T-helper 17 cell (primary cell): ENCODE measurements at regions not wholly inside any gene's neighbourhood (a gene's known extent, or its start where the extent isn't known, plus 50 kb on each side); places are given as distances from the start of the nearest gene placed in this dataset.

Experiments used
- ATAC-seq: fragments of 150-1000 bp; cut with Tn5 transposase; 2 replicates; pipeline ENCODE4 v1.10.0; 2021; ENCODE audit warnings: mild to moderate bottlenecking, moderate library complexity
- DNase-seq, 3 donors: peaks; one replicate each; pipeline versions ENCODE4 v3.0.0 to v3.0.0-alpha.2; 2020 to 2021
- H3K9me3 ChIP-seq: one replicate; pipeline ENCODE4 v1.7.0; 2013; ENCODE audit warnings: low read length, mild to moderate bottlenecking; ENCODE audit not compliant: control insufficient read depth, poor library complexity, severe bottlenecking
- H3K27ac Mint-ChIP-seq: one replicate; pipeline ENCODE4 v1.8.0; 2022; ENCODE audit warnings: mild to moderate bottlenecking, moderate library complexity, mixed read lengths
- H3K27me3 Mint-ChIP-seq: one replicate; pipeline ENCODE4 v1.8.0; 2022; ENCODE audit warnings: mixed read lengths
- H3K36me3 Mint-ChIP-seq: one replicate; pipeline ENCODE4 v1.8.0; 2022; ENCODE audit warnings: low read depth, mixed read lengths
- H3K4me1 Mint-ChIP-seq: one replicate; pipeline ENCODE4 v1.8.0; 2022; ENCODE audit warnings: mild to moderate bottlenecking, mixed read lengths
- H3K4me3 Mint-ChIP-seq: one replicate; pipeline ENCODE4 v1.8.0; 2022; ENCODE audit warnings: mild to moderate bottlenecking, moderate library complexity, mixed read lengths

GRCh38 chr19:32224371-32225244, 120.8 kb upstream of the ZNF507 start:
- DNase-seq (peak; percentile 28 to 52 (median 49)), ATAC-seq (peak; percentile 81)
- Mint-ChIP-seq H3K4me1 (peaks cover 13% of the 10 kb centered on the region), H3K4me3 (peak overlapping the region; percentile 74), H3K36me3 (no peaks in the 10 kb centered on the region), H3K27ac (peak overlapping the region; percentile 14), H3K27me3 (peaks cover 45% of the 10 kb centered on the region)
- no peaks in the 10 kb centered on the region for H3K9me3 ChIP-seq

DNA sequence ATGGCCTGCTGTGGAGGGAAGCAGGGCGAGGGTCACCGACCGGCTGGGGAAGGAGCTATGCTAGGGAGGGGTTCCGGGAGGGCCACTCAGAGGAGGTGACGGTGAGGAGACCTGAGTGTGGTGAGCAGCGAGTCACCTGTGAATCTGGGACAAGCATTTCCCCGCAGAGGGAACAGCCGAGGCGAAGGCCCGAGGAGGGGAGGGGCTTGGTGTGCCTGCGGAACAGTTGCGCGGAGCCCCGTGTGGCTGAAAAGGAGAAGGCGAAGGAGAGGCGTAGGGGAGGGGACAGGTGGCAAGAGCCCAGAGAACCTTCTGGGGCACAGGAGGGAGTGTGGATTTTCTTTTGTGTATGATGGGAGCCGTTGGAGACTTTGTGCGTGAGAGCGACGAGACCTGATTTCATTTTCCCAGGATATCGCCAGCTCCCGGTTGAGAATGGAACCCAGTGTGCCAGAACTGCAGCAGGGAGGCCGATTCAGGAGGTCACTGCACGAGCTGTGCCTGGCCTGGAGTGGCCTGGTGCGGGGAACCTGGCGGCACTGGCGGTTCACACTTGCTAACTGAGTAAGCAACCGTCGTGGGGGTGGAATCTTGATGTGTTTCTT, 117.7 kb upstream of the ZNF507 start:
- no peak overlapping the region for H3K27ac Mint-ChIP-seq
- no peak for DNase-seq
- H3K27me3 Mint-ChIP-seq: peaks cover 52% of the 10 kb centered on the region
- ATAC-seq: no peak
- no peaks in the 10 kb centered on the region for H3K36me3 Mint-ChIP-seq
- H3K9me3 ChIP-seq: no peaks in the 10 kb centered on the region
- H3K4me1 Mint-ChIP-seq: peaks cover 13% of the 10 kb centered on the region
- no peak overlapping the region for H3K4me3 Mint-ChIP-seq

DNA sequence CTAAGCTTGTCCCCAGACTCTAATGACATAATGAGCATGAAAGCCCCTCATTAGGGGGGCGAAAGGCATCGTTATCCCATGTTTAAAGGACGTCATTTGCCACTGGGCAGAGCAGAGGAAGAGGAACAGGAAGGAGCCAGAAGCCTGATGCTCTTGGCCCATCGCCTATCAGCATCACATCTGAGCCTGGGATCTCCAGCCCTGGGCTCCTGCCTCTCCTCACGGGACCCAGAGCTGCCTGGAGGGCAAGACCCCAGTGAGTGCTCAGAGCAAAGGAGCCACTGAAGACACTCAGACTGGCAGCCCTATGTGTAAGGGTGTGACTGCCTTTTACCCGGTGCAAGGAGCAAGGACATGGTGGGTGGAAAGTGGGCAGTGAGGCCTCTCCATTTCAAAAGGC, 115.0 kb upstream of the ZNF507 start:
- peaks cover 51% of the 10 kb centered on the region for H3K27me3 Mint-ChIP-seq
- no peaks in the 10 kb centered on the region for H3K4me1 Mint-ChIP-seq
- no peak for ATAC-seq
- H3K4me3 Mint-ChIP-seq: no peak overlapping the region
- no peak for DNase-seq
- H3K9me3 ChIP-seq: no peaks in the 10 kb centered on the region
- H3K36me3 Mint-ChIP-seq: no peaks in the 10 kb centered on the region
- H3K27ac Mint-ChIP-seq: no peak overlapping the region

- Mint-ChIP-seq H3K27me3 (peaks cover 56% of the 10 kb centered on the region), H3K4me1 (no peaks in the 10 kb centered on the region), H3K4me3 (no peak overlapping the region), H3K27ac (no peak overlapping the region), H3K36me3 (no peaks in the 10 kb centered on the region)
- no peak for DNase-seq
- no peak for ATAC-seq
- H3K9me3 ChIP-seq: no peaks in the 10 kb centered on the region
Observed at GRCh38 chr19:32231020-32231419, 114.4 kb upstream of the ZNF507 start.

GRCh38 chr19:32231691-32232090, 113.7 kb upstream of the ZNF507 start:
- H3K36me3 Mint-ChIP-seq: no peaks in the 10 kb centered on the region
- H3K4me3 Mint-ChIP-seq: no peak overlapping the region
- ATAC-seq (no peak), DNase-seq (no peak)
- H3K9me3 ChIP-seq: no peaks in the 10 kb centered on the region
- no peaks in the 10 kb centered on the region for H3K4me1 Mint-ChIP-seq
- H3K27me3 Mint-ChIP-seq: peaks cover 58% of the 10 kb centered on the region
- no peak overlapping the region for H3K27ac Mint-ChIP-seq

- Mint-ChIP-seq H3K36me3 (no peaks in the 10 kb centered on the region), H3K27ac (no peak overlapping the region), H3K4me3 (no peak overlapping the region), H3K27me3 (peaks cover 54% of the 10 kb centered on the region), H3K4me1 (no peaks in the 10 kb centered on the region)
- ATAC-seq: no peak
- no peak for DNase-seq
- no peaks in the 10 kb centered on the region for H3K9me3 ChIP-seq
Observed at GRCh38 chr19:32232449-32232848, 113.0 kb upstream of the ZNF507 start.

- no peak overlapping the region for H3K27ac Mint-ChIP-seq
- peaks cover 47% of the 10 kb centered on the region for H3K27me3 Mint-ChIP-seq
- no peaks in the 10 kb centered on the region for H3K36me3 Mint-ChIP-seq
- ATAC-seq: no peak
- no peaks in the 10 kb centered on the region for H3K9me3 ChIP-seq
- no peaks in the 10 kb centered on the region for H3K4me1 Mint-ChIP-seq
- no peak overlapping the region for H3K4me3 Mint-ChIP-seq
- no peak for DNase-seq
Observed at GRCh38 chr19:32233091-32233490, 112.3 kb upstream of the ZNF507 start.

DNA sequence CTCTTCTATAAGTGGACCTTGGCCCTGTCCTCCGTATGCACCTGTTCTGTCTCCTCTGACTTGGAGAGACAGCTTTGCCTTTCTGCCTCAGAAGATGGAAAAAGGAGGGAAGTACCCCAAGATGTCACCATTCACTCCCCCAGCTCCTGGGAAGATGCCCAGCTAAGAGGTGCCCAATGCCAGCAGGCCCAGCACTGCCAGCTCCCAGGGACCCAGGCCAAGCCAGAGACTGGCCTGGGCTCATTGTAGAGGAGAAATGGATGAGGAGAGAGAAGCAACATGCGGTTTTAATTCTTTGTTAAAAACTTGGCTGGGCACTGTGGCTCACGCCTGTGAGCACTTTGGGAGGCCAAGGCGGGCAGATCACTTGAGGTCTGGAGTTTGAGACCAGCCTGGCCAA, 111.5 kb upstream of the ZNF507 start:
- no peak for ATAC-seq
- Mint-ChIP-seq H3K4me3 (no peak overlapping the region), H3K4me1 (no peaks in the 10 kb centered on the region), H3K27me3 (peaks cover 44% of the 10 kb centered on the region), H3K27ac (no peak overlapping the region), H3K36me3 (no peaks in the 10 kb centered on the region)
- DNase-seq: no peak
- no peaks in the 10 kb centered on the region for H3K9me3 ChIP-seq

GRCh38 chr19:32234663-32235217, 110.7 kb upstream of the ZNF507 start:
- Mint-ChIP-seq H3K36me3 (no peaks in the 10 kb centered on the region), H3K27me3 (peaks cover 45% of the 10 kb centered on the region), H3K4me1 (no peaks in the 10 kb centered on the region), H3K4me3 (no peak overlapping the region), H3K27ac (no peak overlapping the region)
- H3K9me3 ChIP-seq: no peaks in the 10 kb centered on the region
- ATAC-seq (no peak), DNase-seq (no peak)

- Mint-ChIP-seq H3K36me3 (no peaks in the 10 kb centered on the region), H3K27me3 (peaks cover 45% of the 10 kb centered on the region), H3K27ac (no peak overlapping the region), H3K4me3 (no peak overlapping the region), H3K4me1 (no peaks in the 10 kb centered on the region)
- ATAC-seq: no peak
- no peak for DNase-seq
- no peaks in the 10 kb centered on the region for H3K9me3 ChIP-seq
Observed at GRCh38 chr19:32238076-32238475, 107.3 kb upstream of the ZNF507 start.

DNA sequence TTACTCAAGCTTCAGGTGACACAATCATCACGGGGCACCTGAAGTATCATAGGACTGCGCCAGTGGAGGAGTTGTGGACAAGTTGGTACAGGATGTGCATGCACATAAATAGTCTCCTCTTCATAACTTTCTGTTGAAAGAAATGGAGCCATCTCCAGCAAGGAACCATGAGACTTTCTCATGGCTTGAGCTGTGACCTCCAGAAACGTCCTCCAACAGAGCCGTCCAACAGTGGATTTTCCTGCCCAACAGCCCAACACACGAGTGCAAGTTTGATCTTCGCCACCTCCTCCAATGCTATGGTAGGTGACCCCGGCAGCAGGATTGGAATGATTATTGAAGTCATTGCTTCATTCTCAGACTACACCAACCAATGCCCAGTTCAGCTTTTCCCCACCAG, 105.1 kb upstream of the ZNF507 start:
- Mint-ChIP-seq H3K27me3 (peaks cover 38% of the 10 kb centered on the region), H3K36me3 (no peaks in the 10 kb centered on the region), H3K27ac (no peak overlapping the region), H3K4me3 (no peak overlapping the region), H3K4me1 (no peaks in the 10 kb centered on the region)
- DNase-seq (no peak), ATAC-seq (no peak)
- no peaks in the 10 kb centered on the region for H3K9me3 ChIP-seq

- Mint-ChIP-seq H3K4me1 (no peaks in the 10 kb centered on the region), H3K36me3 (no peaks in the 10 kb centered on the region), H3K4me3 (no peak overlapping the region), H3K27me3 (peaks cover 37% of the 10 kb centered on the region), H3K27ac (no peak overlapping the region)
- ATAC-seq (no peak), DNase-seq (no peak)
- no peaks in the 10 kb centered on the region for H3K9me3 ChIP-seq
Observed at GRCh38 chr19:32241306-32241705, 104.1 kb upstream of the ZNF507 start.

DNA sequence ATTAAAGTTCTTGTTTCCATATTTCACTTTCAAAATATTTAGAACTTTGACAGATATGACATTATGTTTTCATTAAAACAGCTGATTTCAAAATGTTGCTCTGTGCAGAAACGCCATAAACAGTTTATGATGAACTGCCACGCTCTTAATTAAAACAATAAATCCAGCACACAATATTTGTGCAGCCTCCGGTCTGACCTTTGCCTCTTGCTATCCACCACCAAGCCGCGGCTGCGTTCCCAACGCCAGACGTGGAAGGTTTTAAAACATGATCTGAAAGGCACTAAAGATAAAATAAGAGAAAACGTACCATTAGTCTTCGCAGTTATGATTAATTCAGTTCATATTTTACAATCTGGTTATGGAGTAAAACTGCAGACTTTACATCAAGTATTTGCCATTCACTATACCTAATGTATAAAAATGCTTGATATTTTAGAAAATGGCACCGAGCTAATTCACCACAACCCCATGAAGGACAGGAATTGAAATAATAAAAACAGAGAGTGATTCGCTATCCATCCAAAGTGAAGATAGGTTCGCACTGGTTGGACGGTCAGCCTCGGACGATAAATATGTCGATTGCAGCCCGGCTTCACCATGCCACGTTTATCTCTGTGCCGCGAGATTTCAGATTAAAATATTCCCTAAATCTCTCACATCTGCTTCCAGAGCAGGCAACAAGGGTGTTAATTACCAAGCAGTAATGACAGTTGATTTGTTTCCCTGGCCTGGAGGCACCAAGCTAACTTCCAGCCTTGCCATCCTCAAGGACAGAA, 103.3 kb upstream of the ZNF507 start:
- H3K27me3 Mint-ChIP-seq: peaks cover 43% of the 10 kb centered on the region
- H3K9me3 ChIP-seq: no peaks in the 10 kb centered on the region
- ATAC-seq (no peak), DNase-seq (no peak)
- H3K4me1 Mint-ChIP-seq: no peaks in the 10 kb centered on the region
- no peak overlapping the region for H3K4me3 Mint-ChIP-seq
- no peak overlapping the region for H3K27ac Mint-ChIP-seq
- no peaks in the 10 kb centered on the region for H3K36me3 Mint-ChIP-seq
